HepG2 (cell line): ENCODE measurements at regions not wholly inside any gene's neighbourhood (a gene's known extent, or its start where the extent isn't known, plus 50 kb on each side); places are given as distances from the start of the nearest gene placed in this dataset.

ENCODE experiments used
- ATAC-seq: fragments of 200-7000 bp; cut with Tn5 transposase; 3 replicates; pipeline ENCODE4 v1.9.1; 2020; ENCODE audit warnings: mild to moderate bottlenecking, moderate library complexity
- BruUV-seq: library from RNA; stranded (reverse); fragments of 400-500 nt; replicated peaks from 2 replicates; lab custom pipeline; 2021; lab: Mats Ljungman, UMichigan
- CTCF ChIA-PET: fragments of 300-600 bp; formaldehyde crosslinking; extraction: SDS; loops from one replicate; lab custom pipeline; 2021; ENCODE audit warnings: low total read pairs, inconsistent platforms, low intra/inter-chr PET ratio; lab: Yijun Ruan, JAX
- POLR2A ChIA-PET: fragments of 350-600 bp; sonication (Branson Sonifier 250); formaldehyde crosslinking; loops from one replicate; lab custom pipeline; 2020; ENCODE audit warnings: antibody characterized with exemption, inconsistent platforms; lab: Yijun Ruan, JAX
- DNase-seq: peaks from one replicate; pipeline ENCODE4 v3.0.0-alpha.2; 2015; ENCODE audit warnings: low spot score
- FAIRE-seq: peaks from 3 replicates; lab custom pipeline; 2011; peaks lifted over from hg19 to GRCh38; lab: Jason Lieb, UNC
- H2AFZ ChIP-seq: one replicate; pipeline ENCODE4 v1.6.1; 2011; ENCODE audit warnings: low read length, inconsistent platforms
- H3K27ac ChIP-seq: fragments of 300-600 bp; 3 replicates; pipeline ENCODE4 v1.8.0; 2011; ENCODE audit warnings: mixed run types, mild to moderate bottlenecking, mixed read lengths, low read length, inconsistent platforms; ENCODE audit not compliant: insufficient read depth; ENCODE audit errors: extremely low read length
- H3K27me3 ChIP-seq, 2 experiments: fragments of 200-600 bp in 1 of 2; 2 replicates in 1 of 2; 3 replicates in 1 of 2; pipeline versions ENCODE4 v1.6.0 to v1.8.0; 2011; ENCODE audit warnings: low read length in 2 of 2, mild to moderate bottlenecking in 2 of 2, moderate library complexity in 2 of 2, inconsistent platforms in 1 of 2; ENCODE audit not compliant: insufficient read depth in 2 of 2, control insufficient read depth in 1 of 2
- H3K36me3 ChIP-seq, 2 experiments: fragments of 200-600 bp in 1 of 2; replicated peaks in 1 of 2; 2 replicates in 1 of 2; 3 replicates in 1 of 2; pipeline versions ENCODE4 v1.5.1 to v1.8.0; 2011; ENCODE audit warnings: low read length in 2 of 2, inconsistent platforms in 1 of 2; ENCODE audit not compliant: insufficient read depth in 2 of 2, control insufficient read depth in 1 of 2
- H3K4me1 ChIP-seq: 2 replicates; pipeline ENCODE4 v1.5.1; 2012; ENCODE audit warnings: low read length, inconsistent platforms; ENCODE audit not compliant: insufficient read depth
- H3K4me2 ChIP-seq: 2 replicates; pipeline ENCODE4 v1.6.0; 2011; ENCODE audit warnings: low read depth, low read length, inconsistent platforms
- H3K4me3 ChIP-seq, 3 experiments: fragments of 200-600 bp in 1 of 3; sonication (generic), shearing (Covaris generic) in 1 of 3; replicated peaks in 1 of 3; 2 replicates each; pipeline ENCODE4 v1.5.1; 2011 to 2016; ENCODE audit warnings: low read length in 3 of 3, inconsistent platforms in 2 of 3, low read depth in 2 of 3, mild to moderate bottlenecking in 2 of 3, control low read depth in 1 of 3, mixed read lengths in 1 of 3; ENCODE audit not compliant: insufficient read depth in 1 of 3
- H3K79me2 ChIP-seq: one replicate; pipeline ENCODE4 v1.6.1; 2011; ENCODE audit warnings: low read length, inconsistent platforms; ENCODE audit not compliant: insufficient read depth
- H3K9ac ChIP-seq: 2 replicates; pipeline ENCODE4 v1.6.0; 2011; ENCODE audit warnings: mild to moderate bottlenecking, low read depth, low read length, inconsistent platforms; ENCODE audit not compliant: insufficient read depth
- H3K9me3 ChIP-seq: 2 replicates; pipeline ENCODE4 v1.5.1; 2012; ENCODE audit warnings: mild to moderate bottlenecking, low read length
- H4K20me1 ChIP-seq: 2 replicates; pipeline ENCODE4 v1.6.0; 2011; ENCODE audit warnings: inconsistent platforms, mild to moderate bottlenecking, low read length, moderate library complexity; ENCODE audit not compliant: insufficient read depth
- ARID2 ChIP-seq: sonication (generic); formaldehyde crosslinking; IDR thresholded peaks from 2 replicates; pipeline ENCODE4 v1.8.1; 2022; ENCODE audit warnings: mild to moderate bottlenecking, missing genetic modification reagents, borderline replicate concordance
- ATRX ChIP-seq: sonication (generic); formaldehyde crosslinking; IDR thresholded peaks from 2 replicates; pipeline ENCODE4 v1.4.0; 2020; ENCODE audit warnings: missing genetic modification reagents, borderline replicate concordance
- BRCA1 ChIP-seq: sonication (generic); formaldehyde crosslinking; IDR thresholded peaks from 2 replicates; pipeline ENCODE4 v1.4.0; 2020; ENCODE audit warnings: missing genetic modification reagents
- CREM ChIP-seq, 2 experiments: sonication (generic) in 1 of 2; formaldehyde crosslinking in 1 of 2; IDR thresholded peaks; 2 replicates each; pipeline versions ENCODE4 v1.4.0 to v1.6.1; 2016 to 2020; ENCODE audit warnings: antibody characterized with exemption in 1 of 2, mild to moderate bottlenecking in 1 of 2, missing genetic modification reagents in 1 of 2
- DPF2 ChIP-seq: sonication (generic); formaldehyde crosslinking; IDR thresholded peaks from 2 replicates; pipeline ENCODE4 v1.4.0; 2020; ENCODE audit warnings: mild to moderate bottlenecking, low read depth, missing genetic modification reagents, borderline replicate concordance
- NFYB ChIP-seq: sonication (generic); formaldehyde crosslinking; IDR thresholded peaks from 2 replicates; pipeline ENCODE4 v1.4.0; 2020; ENCODE audit warnings: missing genetic modification reagents
- RBFOX2 ChIP-seq: fragments of 200-400 bp; formaldehyde crosslinking; IDR thresholded peaks from 2 replicates; pipeline ENCODE4 v1.6.1; 2017; ENCODE audit warnings: low read depth, mild to moderate bottlenecking, low read length
- RFXANK ChIP-seq: IDR thresholded peaks from 2 replicates; pipeline ENCODE4 v1.6.1; 2016
- SMARCE1 ChIP-seq: fragments of 450-650 bp; IDR thresholded peaks from 2 replicates; pipeline ENCODE4 v1.6.1; 2017; ENCODE audit warnings: borderline replicate concordance
- SNRNP70 ChIP-seq: fragments of 200-400 bp; formaldehyde crosslinking; IDR thresholded peaks from 2 replicates; pipeline ENCODE4 v1.6.1; 2017; ENCODE audit warnings: mild to moderate bottlenecking, low read depth, low read length, moderate library complexity
- SRY ChIP-seq: sonication (generic); formaldehyde crosslinking; IDR thresholded peaks from 2 replicates; pipeline ENCODE4 v1.8.0; 2022; ENCODE audit warnings: mild to moderate bottlenecking, missing genetic modification reagents
- SSRP1 ChIP-seq: IDR thresholded peaks from 2 replicates; pipeline ENCODE4 v1.6.1; 2016; ENCODE audit warnings: control low read depth
- TARDBP ChIP-seq: sonication (generic); formaldehyde crosslinking; IDR thresholded peaks from 2 replicates; pipeline ENCODE4 v1.8.0; 2022; ENCODE audit warnings: mild to moderate bottlenecking, missing genetic modification reagents
- ZNF572 ChIP-seq: sonication (generic); formaldehyde crosslinking; IDR thresholded peaks from 2 replicates; pipeline ENCODE4 v1.5.1; 2020; ENCODE audit warnings: mild to moderate bottlenecking, missing genetic modification reagents
- ZNF781 ChIP-seq: sonication (generic); formaldehyde crosslinking; IDR thresholded peaks from 2 replicates; pipeline ENCODE4 v1.5.1; 2020; ENCODE audit warnings: borderline replicate concordance, mild to moderate bottlenecking, missing genetic modification reagents; ENCODE audit errors: not compliant biosample characterization
- ZSCAN25 ChIP-seq: sonication (generic); formaldehyde crosslinking; IDR thresholded peaks from 2 replicates; pipeline ENCODE4 v1.8.0; 2022; ENCODE audit warnings: mild to moderate bottlenecking, missing genetic modification reagents
- in situ Hi-C: cut with HindIII; loops from 2 replicates; pipeline ENCODE4 v1.10.0; 2017; ENCODE audit warnings: low pct_unique_long_range_greater_than_20kb; ENCODE audit not compliant: extremely low pct_ligation_motif_present
- intact Hi-C: fragments of 100-400 bp; cut with micrococcal nuclease; formaldehyde crosslinking; loops from one replicate; pipeline ENCODE4 v1.10.0; 2022; ENCODE audit not compliant: unreplicated experiment
- TF ChIP-seq, protein P1 (sequence below): sonication (generic); formaldehyde crosslinking; IDR thresholded peaks from 2 replicates; pipeline ENCODE4 v1.4.0; 2020; ENCODE audit warnings: mild to moderate bottlenecking, missing genetic modification reagents
- TF ChIP-seq, protein P2 (sequence below): sonication (generic); formaldehyde crosslinking; conservative IDR thresholded peaks from 2 replicates; pipeline ENCODE4 v1.4.0; 2020; ENCODE audit warnings: mild to moderate bottlenecking, missing genetic modification reagents, moderate library complexity
- TF ChIP-seq, protein P3 (sequence below): sonication (generic); formaldehyde crosslinking; IDR thresholded peaks from 2 replicates; pipeline ENCODE4 v1.9.0; 2021; ENCODE audit warnings: missing genetic modification reagents, mild to moderate bottlenecking, borderline replicate concordance

DNA sequence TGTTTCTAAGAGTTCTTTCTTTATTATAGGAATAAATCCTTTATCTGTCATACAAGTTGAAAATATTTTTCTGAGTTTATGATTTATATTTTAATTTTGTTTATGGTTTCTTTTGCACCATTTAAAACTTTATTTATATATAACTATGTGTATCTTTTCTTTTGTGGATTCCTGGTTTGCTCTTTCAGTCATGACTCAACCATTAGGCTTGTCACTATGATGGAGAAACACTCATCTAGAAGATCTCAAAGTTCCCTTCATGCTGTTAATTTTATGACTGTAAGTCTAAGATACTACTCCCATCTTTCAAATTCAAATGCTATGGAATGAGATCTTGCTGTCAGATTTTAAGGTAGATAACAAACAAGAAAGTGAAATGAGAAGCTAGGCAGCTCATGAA is 199.5 kb downstream of the INHBA start:
- Histone ChIP-seq H3K79me2 (no peaks in the 10 kb centered on the region), H4K20me1 (no peaks in the 10 kb centered on the region), H3K4me3 (no peak overlapping the region), H3K9ac (no peak overlapping the region), H3K4me2 (no peak overlapping the region), H3K27me3 (no peaks in the 10 kb centered on the region), H3K4me1 (peaks cover 17% of the 10 kb centered on the region), H3K9me3 (peaks cover 29% of the 10 kb centered on the region; the same call in 1 of the 2 replicates), H2AFZ (no peak overlapping the region), H3K27ac (no peak overlapping the region), H3K36me3 (no peaks in the 10 kb centered on the region)
- in situ Hi-C loops = no loop called here
- intact Hi-C loops = no loop called here
- BruUV-seq = no TSS peak
- ChIA-PET POLR2A (no interaction called here), CTCF (no interaction called here)
- TF ChIP-seq DPF2 (CRISPR knock-in tag) (no peak), ATRX (CRISPR knock-in tag) (no peak), CREM (IDR thresholded peaks at IDR 0.05) (no peak), CREM (CRISPR knock-in tag; IDR thresholded peaks at IDR 0.05) (no peak), SRY (CRISPR knock-in tag) (no peak), ARID2 (CRISPR knock-in tag) (no peak), SNRNP70 (no peak), ZNF781 (no peak), ZSCAN25 (no peak), SMARCE1 (no peak), ZNF572 (no peak), RFXANK (no peak), BRCA1 (CRISPR knock-in tag) (no peak), RBFOX2 (no peak), NFYB (CRISPR knock-in tag) (no peak), TARDBP (CRISPR knock-in tag) (no peak), SSRP1 (CRISPR knock-in tag) (no peak)
- TF ChIP-seq, protein P1, sequence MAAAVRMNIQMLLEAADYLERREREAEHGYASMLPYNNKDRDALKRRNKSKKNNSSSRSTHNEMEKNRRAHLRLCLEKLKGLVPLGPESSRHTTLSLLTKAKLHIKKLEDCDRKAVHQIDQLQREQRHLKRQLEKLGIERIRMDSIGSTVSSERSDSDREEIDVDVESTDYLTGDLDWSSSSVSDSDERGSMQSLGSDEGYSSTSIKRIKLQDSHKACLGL (CRISPR knock-in tag) = no peak
- TF ChIP-seq, protein P2, sequence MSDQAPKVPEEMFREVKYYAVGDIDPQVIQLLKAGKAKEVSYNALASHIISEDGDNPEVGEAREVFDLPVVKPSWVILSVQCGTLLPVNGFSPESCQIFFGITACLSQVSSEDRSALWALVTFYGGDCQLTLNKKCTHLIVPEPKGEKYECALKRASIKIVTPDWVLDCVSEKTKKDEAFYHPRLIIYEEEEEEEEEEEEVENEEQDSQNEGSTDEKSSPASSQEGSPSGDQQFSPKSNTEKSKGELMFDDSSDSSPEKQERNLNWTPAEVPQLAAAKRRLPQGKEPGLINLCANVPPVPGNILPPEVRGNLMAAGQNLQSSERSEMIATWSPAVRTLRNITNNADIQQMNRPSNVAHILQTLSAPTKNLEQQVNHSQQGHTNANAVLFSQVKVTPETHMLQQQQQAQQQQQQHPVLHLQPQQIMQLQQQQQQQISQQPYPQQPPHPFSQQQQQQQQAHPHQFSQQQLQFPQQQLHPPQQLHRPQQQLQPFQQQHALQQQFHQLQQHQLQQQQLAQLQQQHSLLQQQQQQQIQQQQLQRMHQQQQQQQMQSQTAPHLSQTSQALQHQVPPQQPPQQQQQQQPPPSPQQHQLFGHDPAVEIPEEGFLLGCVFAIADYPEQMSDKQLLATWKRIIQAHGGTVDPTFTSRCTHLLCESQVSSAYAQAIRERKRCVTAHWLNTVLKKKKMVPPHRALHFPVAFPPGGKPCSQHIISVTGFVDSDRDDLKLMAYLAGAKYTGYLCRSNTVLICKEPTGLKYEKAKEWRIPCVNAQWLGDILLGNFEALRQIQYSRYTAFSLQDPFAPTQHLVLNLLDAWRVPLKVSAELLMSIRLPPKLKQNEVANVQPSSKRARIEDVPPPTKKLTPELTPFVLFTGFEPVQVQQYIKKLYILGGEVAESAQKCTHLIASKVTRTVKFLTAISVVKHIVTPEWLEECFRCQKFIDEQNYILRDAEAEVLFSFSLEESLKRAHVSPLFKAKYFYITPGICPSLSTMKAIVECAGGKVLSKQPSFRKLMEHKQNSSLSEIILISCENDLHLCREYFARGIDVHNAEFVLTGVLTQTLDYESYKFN (CRISPR knock-in tag) = no peak
- TF ChIP-seq, protein P3, sequence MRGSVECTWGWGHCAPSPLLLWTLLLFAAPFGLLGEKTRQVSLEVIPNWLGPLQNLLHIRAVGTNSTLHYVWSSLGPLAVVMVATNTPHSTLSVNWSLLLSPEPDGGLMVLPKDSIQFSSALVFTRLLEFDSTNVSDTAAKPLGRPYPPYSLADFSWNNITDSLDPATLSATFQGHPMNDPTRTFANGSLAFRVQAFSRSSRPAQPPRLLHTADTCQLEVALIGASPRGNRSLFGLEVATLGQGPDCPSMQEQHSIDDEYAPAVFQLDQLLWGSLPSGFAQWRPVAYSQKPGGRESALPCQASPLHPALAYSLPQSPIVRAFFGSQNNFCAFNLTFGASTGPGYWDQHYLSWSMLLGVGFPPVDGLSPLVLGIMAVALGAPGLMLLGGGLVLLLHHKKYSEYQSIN (CRISPR knock-in tag) = no peak
- FAIRE-seq = no peak
- no peak for DNase-seq
- ATAC-seq = no peak
